Fibroblast of lung (primary cell): ENCODE measurements at regions not wholly inside any gene's neighbourhood (a gene's known extent, or its start where the extent isn't known, plus 50 kb on each side); places are given as distances from the start of the nearest gene placed in this dataset.

Experiments
- CTCF ChIP-seq, 2 donors: IDR thresholded peaks in 1 of 2; conservative IDR thresholded peaks in 1 of 2; 1 replicate in 1 of 2; 2 replicates in 1 of 2; pipeline ENCODE4 v1.5.1; 2011 to 2012; ENCODE audit warnings: low read length in 2 of 2, control low read depth in 1 of 2, inconsistent platforms in 1 of 2, low read depth in 1 of 2, mild to moderate bottlenecking in 1 of 2
- EZH2 ChIP-seq: IDR thresholded peaks from 2 replicates; pipeline ENCODE4 v1.5.1; 2012; ENCODE audit warnings: low read length, control low read depth, mild to moderate bottlenecking; ENCODE audit errors: missing control alignments

- TF ChIP-seq CTCF (conservative IDR thresholded peaks at IDR 0.05 in 1 of 2, IDR thresholded peaks at IDR 0.05 in 1 of 2; ENCODE audit: low read depth in 1 of 2, low read length in 2 of 2) (no peak), EZH2 (no peak)
Measured at GRCh38 chr11:19355601-19356000, 114.9 kb upstream of the E2F8 start.
